ENCODE measurements at regions not wholly inside any gene's neighbourhood (a gene's known extent, or its start where the extent isn't known, plus 50 kb on each side); places are given as distances from the start of the nearest gene placed in this dataset. TPM values are rescaled to one million over a fixed set of nuclear protein-coding genes. Genes with fewer than 3 reads are reported as not detected.

- Histone ChIP-seq H3K27me3 (ENCODE audit: control insufficient read depth, insufficient read depth, low read length) (no peaks in the 10 kb centered on the region), H3K4me3 (ENCODE audit: low read depth, low read length) (no peak overlapping the region), H3K36me3 (ENCODE audit: control insufficient read depth, insufficient read depth, low read length) (no peaks in the 10 kb centered on the region)
- CTCF ChIA-PET = interaction anchor here (0.8 to 1.4 kb wide), 5 partner anchors 14 to 124 kb away, joined by 3 to 4 read pairs (median 3); no protein-coding TSS in a partner anchor
- peak; percentile 73 for DNase-seq (ENCODE audit: low read depth)
- TF ChIP-seq CTCF (IDR thresholded peaks at IDR 0.05; ENCODE audit: insufficient read depth, low read depth, low read length) = no peak
- POLR2A ChIA-PET = interaction anchor here (1.0 kb wide), 1 partner anchor 59 kb away, joined by 4 read pairs; no protein-coding TSS in a partner anchor
These were observed 52.1 kb upstream of the ERRFI1 start for GRCh38 chr1:8078176-8078671.

- no peak for TF ChIP-seq CTCF (IDR thresholded peaks at IDR 0.05; ENCODE audit: insufficient read depth, low read depth, low read length)
- ChIA-PET CTCF (interaction anchor here (0.8 to 1.1 kb wide), 5 partner anchors 14 to 125 kb away, joined by 3 to 4 read pairs (median 3); no protein-coding TSS in a partner anchor), POLR2A (interaction anchor here (1.0 kb wide), 1 partner anchor 60 kb away, joined by 4 read pairs; no protein-coding TSS in a partner anchor)
- Histone ChIP-seq H3K36me3 (ENCODE audit: control insufficient read depth, insufficient read depth, low read length) (no peaks in the 10 kb centered on the region), H3K27me3 (ENCODE audit: control insufficient read depth, insufficient read depth, low read length) (no peaks in the 10 kb centered on the region), H3K4me3 (ENCODE audit: low read depth, low read length) (no peak overlapping the region)
- DNase-seq (ENCODE audit: low read depth) = no peak
These were observed 51.5 kb upstream of the ERRFI1 start for GRCh38 chr1:8077602-8078001.

GRCh38 chr1:8077120-8077573 is 51.0 kb upstream of the ERRFI1 start:
- Histone ChIP-seq H3K4me3 (ENCODE audit: low read depth, low read length) (no peak overlapping the region), H3K27me3 (ENCODE audit: control insufficient read depth, insufficient read depth, low read length) (no peaks in the 10 kb centered on the region), H3K36me3 (ENCODE audit: control insufficient read depth, insufficient read depth, low read length) (no peaks in the 10 kb centered on the region)
- ChIA-PET CTCF (interaction anchor here (1.1 to 1.3 kb wide), 2 partner anchors 16 to 19 kb away, joined by 3 to 5 read pairs; no protein-coding TSS in a partner anchor), POLR2A (interaction anchor here (0.6 to 1.0 kb wide), 2 partner anchors 60 to 197 kb away, joined by 4 to 6 read pairs; no protein-coding TSS in a partner anchor)
- DNase-seq (ENCODE audit: low read depth) = peak; percentile 59
- TF ChIP-seq CTCF (IDR thresholded peaks at IDR 0.05; ENCODE audit: insufficient read depth, low read depth, low read length) = no peak

- no peaks in the 10 kb centered on the region for H3K36me3 ChIP-seq (ENCODE audit: control insufficient read depth, insufficient read depth, low read length)
- POLR2A ChIA-PET = no interaction called here
- CTCF ChIA-PET = interaction anchor here (1.3 to 1.8 kb wide), 2 partner anchors 11 to 18 kb away, joined by 5 to 7 read pairs; no protein-coding TSS in a partner anchor
These were observed 50.1 kb upstream of the ERRFI1 start for GRCh38 chr1:8076176-8076575.

More at GRCh38 chr1:8076176-8076575, 50.1 kb upstream of the ERRFI1 start:
- Histone ChIP-seq H3K27me3 (ENCODE audit: control insufficient read depth, insufficient read depth, low read length) (no peaks in the 10 kb centered on the region), H3K4me3 (ENCODE audit: low read depth, low read length) (no peak overlapping the region)
- TF ChIP-seq CTCF (IDR thresholded peaks at IDR 0.05; ENCODE audit: insufficient read depth, low read depth, low read length) = no peak
- DNase-seq (ENCODE audit: low read depth) = no peak

Small RNA genes lying in the stretch of these regions (small RNA-seq; reads per million reads assigned to genes)
- gene RNU1-7P (ENCODE audit: insufficient read length, low read depth, low replicate concordance) = not detected
